OCI-LY3 (cell line): ENCODE measurements at regions not wholly inside any gene's neighbourhood (a gene's known extent, or its start where the extent isn't known, plus 50 kb on each side); places are given as distances from the start of the nearest gene placed in this dataset.

ENCODE experiments used
- CTCF ChIP-seq: fragments of 200-600, 300-600 bp; sonication (generic); IDR thresholded peaks from 2 replicates; pipeline ENCODE4 v1.5.1; 2014; ENCODE audit warnings: antibody characterized with exemption, low read length, low read depth
- EZH2phosphoT487 ChIP-seq: fragments of 200-600 bp; shearing (Covaris generic); IDR thresholded peaks from 2 replicates; pipeline ENCODE4 v1.6.1; 2018; ENCODE audit warnings: antibody characterized with exemption, mixed run types, low read depth

- no peak for TF ChIP-seq CTCF
- no peak for TF ChIP-seq EZH2phosphoT487
Observed at GRCh38 chr10:91684841-91685240, 52.0 kb upstream of the PPP1R3C start.
